HG03175 (cell line): ENCODE measurements at regions not wholly inside any gene's neighbourhood (a gene's known extent, or its start where the extent isn't known, plus 50 kb on each side); places are given as distances from the start of the nearest gene placed in this dataset.

ENCODE experiments used
- ATAC-seq: cut with Tn5 transposase; IDR thresholded peaks from one replicate; pipeline ENCODE4 v1.9.1; 2021; ENCODE audit warnings: mild to moderate bottlenecking, moderate library complexity; ENCODE audit not compliant: unreplicated experiment

DNA sequence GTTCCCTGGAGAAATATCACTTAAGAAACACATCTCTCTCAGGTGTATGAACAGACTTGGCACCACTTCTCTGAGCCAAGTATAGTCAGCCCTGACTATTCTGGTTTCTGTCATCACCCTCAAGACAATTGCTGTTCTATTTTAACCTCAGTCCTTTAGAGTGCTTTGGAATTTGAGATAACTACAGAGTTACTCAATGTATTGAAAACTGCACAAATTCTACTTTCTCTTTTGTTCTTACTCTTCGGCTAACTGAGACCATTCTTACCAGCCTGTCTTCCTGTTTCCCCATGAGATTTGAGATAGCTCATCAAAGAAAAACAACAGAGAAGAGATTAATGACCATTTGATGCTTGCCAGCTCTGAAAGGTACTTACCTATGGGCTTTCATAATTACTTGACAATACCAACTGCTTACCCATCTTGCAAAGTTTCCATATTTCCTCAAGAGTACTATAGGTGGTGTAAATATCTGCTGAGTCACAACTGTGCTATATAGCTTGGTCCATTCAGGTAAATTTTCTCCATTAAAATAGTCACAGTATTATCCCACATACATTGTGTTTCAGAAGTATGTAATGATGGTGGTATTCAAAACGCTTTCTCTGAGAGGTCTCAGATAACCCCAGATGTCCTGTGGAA is 467.5 kb upstream of the CHST9 start:
- ATAC-seq, result no peak

DNA sequence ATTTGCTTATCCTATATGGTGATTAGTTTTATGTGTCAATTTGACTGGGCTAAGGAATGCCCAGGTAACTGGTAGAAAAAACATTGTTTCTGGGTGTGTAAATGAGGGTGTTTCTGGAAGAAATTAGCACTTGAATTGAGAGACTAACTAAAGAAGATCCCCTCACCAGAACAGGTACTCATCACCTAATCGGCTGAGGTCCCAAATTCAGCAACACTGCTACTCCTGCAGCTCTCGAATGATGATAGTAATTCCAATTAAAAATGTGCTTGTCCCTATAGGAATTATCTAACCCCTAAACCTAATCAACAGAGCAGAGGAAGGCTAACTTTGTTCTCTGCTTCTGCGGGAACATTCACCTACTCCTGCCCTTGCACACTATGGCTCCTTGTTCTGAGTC is 464.5 kb upstream of the CHST9 start:
- no peak for ATAC-seq

DNA sequence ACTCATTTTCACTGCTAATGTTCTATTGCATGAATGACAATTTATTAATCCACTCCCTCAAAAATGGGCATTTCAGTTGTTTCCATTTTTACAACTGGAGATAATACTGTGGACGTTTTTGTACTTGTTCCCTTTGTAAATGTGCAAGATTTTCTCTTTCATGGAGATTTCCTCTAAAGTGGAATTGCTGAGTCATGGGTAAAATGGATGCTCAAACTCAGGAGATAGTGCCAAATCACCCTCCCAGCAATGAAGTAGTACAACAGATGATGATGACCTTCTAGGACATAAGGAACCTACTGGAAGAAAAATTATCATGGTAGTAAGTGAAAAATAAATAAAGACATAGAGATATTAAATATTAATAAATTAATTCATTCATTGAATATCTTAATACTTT is 460.8 kb upstream of the CHST9 start:
- no peak for ATAC-seq

DNA sequence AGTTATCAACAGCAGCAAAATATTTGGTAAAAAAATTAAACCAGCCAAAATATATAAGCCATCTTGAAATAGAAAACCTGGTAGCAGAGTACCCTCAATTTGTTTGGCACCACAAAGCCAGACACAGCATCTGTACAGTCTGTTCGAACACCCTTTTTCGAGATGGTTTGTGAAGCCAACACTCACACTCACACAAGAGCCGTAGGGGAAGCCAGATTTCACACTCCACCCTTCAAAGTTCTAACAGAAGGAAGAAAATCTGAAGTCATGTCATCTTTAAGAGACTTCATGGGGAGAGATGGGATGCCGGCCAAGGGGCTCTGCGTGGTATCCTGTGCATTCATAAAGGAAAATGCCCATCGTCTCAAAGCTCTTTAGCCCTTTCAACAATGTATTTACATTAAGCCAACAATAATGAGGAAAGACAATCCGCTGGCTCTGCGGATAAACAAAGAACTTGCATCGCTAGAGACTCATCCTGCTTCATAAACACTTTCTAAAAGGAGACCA is 451.5 kb upstream of the CHST9 start:
- no peak for ATAC-seq

DNA sequence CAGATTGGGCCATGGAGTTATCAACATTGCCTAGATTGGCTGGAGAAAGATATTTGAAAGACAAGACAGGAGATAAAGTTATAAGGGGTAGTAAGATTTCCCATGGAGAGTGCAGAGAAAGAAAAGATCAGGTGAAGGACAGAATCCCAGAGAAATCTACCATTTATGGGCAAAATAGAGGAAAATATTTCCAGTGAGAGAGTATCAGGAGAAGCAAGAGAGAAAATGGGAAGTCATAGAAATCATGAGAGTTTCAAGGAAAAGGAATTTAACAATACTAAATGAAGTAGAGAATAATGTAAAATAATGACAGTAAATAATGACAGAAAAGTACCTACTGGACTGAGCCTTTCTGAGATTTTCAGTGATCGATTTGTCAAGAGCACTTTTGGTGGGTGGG is 447.6 kb upstream of the CHST9 start:
- ATAC-seq, result no peak

DNA sequence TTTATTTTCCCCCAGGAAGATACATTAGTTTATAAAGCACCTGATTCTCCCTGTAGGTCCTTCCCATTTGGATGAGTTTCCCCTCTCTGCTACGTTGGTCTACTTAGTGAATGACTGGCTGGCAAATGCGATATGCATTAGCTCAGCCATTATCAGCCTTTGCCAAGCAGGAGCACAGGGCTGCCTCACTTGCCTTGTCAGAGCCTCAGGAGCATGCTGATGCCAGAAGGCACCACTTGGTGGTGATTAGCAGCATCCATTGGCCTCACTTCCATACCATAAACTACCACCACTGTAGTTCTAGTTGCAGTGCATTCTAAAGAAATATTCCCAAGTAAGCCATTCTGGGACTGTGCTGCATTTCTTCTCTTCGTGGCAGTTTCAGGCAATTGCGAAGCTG is 442.8 kb upstream of the CHST9 start:
- no peak for ATAC-seq

DNA sequence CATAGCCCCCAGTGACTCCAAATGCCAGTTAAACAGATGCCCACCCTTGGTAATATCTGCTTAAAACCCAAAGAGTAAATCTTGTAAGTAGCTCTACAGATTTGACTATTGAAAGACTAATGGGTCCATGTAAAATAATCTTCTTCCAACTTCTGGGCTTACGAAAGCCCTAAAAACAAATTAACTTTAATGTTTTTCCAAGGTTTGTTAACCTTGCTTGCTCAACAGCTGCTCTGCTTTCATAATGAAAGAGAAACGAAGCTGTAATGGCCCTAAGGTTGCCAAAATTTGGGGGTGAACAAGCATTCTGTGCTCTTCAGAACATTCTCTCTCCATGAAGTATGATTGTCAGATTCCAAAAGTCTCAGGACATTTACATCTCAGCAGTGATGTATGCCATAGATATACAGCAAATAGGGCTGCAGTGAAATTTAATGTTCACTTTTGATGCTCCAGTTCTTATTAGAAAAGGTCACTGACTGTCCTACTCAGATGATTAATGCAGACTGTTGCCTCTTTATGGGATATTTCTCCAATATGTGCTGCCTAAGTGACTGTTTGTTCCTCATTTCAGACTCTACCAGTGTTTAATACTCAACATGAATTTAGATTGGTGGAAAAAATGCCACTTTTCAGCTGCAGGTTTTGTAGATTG is 436.3 kb upstream of the CHST9 start:
- no peak for ATAC-seq

DNA sequence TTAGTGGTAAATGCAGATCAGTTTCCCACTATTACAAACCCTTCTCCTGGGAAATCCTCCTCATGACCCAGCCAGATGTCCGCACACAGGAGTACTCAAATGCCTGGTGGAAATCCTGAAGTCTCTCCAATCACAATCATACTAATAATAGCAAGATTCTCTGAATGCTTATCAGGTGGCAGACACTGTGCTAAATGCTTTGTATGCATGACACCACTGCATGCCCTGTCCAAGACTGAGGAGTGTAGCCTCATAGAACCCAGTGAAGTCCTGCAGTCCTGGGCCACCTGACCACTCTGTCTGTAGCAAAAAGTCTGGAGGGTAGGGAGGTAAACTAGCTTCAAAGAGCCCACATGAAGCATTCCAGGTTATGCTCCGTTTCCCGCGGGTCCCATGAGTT is 434.8 kb upstream of the CHST9 start:
- ATAC-seq, result no peak

DNA sequence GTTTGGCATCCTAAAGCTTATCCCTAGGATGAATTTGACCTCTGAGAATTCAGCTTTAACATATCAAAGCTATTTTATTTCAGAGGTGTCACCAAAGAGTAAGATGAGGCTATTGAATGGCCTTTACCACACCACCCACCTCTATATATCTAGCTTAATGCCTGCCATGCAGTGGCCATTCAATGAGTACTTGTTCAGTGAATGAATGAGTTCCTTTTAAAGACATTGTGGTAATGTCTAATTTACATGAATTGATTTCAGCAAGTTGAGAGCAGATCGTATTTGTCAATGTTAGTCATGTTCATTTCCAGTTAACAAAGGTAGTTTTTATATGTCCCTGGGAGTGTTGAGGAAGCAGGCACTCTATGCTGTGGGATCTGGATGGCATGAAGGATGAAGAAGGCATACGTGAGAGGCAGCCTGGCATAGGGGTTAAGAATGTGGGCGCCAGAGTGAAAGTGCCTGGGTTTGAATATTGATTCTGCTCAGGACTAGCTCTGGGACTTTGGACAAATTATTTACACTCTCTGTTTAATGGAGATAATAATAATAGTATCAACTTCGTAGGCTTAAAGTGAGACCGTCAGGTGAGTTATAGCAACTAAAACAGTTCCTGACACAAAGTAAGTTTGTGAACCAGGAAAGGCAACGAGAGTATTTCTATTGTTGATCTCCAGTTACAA is 434.1 kb upstream of the CHST9 start:
- no peak for ATAC-seq

DNA sequence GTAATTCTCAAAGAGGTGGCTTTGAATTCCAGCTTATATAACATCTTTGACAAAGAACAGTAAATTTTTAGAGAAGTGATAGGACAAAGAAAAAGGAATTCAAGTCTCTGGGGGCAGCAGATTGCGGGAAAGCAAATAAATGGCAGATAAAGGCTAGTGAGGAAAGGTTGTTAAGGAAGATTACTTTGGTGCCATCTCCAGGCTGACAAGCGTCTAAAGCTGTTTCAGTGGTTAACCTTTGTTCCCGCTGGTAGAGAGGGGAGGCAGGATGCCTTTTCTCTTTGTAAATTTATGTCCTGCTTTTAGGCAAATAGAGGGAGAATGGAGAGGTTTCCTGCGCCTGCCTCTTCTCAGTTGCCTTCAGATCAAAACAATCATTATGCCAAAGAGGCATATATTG is 431.2 kb upstream of the CHST9 start:
- no peak for ATAC-seq

DNA sequence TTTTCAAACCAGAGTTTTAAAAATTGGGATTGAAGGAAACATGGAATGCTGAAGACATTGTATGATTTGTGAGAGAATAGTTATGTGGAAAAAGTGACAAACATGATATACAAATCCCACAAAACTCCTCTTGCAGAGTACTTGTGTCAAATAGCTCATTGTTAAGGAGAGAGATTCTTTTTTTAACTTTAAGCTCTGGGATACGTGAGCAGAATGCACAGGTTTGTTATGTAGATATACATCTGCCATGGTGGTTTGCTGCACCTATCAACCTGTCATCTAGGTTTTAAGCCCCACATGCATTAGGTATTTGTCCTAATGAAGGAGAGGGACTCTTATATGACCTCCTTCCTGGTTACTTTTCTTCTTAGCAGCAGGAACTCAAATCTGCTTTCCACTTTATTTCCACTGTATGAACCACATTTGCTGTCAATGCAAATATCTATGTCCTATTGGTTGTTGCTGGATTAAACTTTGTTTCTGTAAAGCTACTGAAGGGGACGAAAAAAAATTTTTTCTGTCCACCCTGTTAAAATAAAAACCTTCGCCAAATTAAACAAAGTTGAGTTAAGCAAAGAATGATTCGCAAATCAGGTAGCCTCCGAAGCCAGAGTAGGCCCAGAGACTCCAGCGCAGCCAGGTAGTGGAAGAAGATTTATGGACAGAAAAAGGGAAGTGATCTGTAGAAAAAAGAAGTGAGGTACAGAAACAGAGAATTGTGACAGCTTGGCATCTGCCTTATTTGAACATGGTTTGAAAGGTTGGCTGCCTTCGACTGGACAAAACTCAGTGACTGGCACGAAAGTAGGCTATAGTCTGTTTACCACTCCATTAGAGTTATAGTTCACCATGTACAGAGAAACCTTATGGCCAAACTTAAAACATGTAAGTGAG is 430.1 kb upstream of the CHST9 start:
- ATAC-seq, result no peak

DNA sequence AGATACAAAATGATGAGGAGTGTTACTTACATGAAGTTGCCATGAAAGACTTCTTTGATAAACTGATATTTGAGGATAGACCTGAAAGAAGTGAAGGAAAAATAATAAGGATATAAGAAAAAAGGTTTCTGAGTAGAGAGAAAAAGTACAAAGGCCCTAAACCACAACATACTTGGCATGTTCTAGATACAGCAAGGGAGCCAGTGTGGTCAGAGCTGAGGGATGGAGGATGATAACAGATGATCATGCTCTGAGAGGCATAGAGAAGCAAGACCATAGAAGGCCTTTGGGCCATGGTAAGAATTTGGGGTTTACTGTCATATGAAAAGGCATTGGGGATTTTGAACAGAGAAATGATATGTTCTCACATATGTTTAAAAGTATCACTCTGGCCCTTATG is 424.1 kb upstream of the CHST9 start:
- no peak for ATAC-seq

DNA sequence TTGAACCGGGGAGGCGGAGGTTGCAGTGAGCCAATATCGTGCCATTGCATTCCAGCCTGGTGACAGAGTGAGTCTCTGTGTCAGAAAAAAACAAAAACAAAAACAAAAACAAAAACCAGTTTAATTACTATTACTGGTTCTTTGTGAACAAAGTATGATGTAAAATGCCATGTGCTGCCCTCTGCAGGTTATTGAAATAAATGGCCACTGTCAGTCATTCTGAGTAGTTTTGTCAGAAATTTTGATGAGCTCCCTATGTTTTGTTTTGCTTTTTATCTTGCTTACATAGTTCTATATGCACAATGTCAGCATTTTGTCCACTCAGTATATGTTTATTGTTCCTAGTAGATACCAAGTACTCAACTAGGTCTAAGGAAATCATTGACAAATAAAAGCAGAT is 423.6 kb upstream of the CHST9 start:
- ATAC-seq, result no peak

DNA sequence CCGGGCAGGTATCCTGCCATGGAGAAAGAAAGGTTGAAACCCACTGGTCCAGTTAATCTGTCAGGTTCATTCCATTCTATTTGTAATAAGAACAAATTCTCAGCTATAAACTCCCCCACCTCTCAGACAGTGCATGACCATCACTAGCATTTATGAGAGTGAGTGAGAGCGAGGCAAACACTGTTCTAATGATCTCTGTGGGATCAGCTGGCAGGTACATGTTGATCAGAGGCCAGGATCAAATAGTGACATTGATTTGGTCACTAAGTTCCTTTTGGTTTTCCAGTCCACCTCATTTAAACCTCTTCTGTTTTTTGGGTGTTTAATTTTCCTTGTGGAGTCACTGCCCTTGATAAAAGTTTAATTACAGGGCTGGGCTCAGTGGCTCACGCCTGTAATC is 423.1 kb upstream of the CHST9 start:
- no peak for ATAC-seq

DNA sequence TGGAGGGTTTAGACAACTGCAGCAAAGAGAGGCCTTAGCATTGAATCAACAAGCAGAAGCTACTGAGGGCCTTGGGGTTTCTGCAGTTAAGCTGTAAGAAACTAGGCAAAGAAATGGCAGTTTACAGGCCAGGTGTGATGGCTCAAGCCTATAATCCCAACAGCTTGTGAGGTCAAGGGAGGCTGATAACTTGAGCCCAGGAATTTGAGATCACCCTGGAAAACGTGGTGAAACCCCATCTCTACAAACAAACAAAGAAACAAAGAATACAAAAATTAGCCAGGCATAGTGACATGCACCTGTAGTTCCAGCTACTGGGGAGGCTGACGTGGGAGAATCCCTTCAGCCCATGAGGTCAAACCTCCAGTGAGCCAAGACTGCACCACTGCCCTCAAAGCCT is 421.6 kb upstream of the CHST9 start:
- no peak for ATAC-seq

DNA sequence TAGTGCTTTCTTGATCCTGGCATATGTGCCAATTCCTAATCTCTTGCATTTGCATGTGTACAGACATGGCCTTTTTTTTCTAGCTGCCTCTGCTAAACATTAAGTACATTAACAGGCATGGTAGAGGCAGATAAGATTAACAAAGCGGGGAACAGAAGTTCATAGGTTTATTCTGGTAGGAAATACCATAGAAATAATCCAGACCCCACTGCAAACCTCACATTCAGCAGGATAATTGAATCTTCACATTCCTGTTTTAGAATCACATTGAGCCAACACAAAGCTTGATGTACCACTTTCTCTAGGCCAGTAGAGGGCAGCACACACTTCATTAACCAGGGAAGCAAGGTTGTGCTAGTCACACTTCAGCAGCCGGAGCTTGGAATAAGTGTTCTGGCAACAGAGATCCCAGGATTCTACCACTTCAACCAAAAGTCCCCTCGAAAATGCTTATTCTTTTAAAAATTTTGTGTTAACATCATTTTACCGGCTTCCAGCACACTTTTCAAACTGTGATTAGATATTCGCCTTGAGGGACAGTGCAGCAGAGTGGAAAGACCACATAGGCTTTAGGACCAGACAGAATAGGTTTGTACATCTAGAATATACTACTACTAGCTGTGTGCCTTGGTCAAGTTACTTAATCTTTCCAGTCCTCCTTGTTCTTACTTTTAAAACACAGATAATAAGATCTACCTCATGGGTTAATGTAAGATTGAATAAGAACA is 420.2 kb upstream of the CHST9 start:
- ATAC-seq, result peak; percentile 82

DNA sequence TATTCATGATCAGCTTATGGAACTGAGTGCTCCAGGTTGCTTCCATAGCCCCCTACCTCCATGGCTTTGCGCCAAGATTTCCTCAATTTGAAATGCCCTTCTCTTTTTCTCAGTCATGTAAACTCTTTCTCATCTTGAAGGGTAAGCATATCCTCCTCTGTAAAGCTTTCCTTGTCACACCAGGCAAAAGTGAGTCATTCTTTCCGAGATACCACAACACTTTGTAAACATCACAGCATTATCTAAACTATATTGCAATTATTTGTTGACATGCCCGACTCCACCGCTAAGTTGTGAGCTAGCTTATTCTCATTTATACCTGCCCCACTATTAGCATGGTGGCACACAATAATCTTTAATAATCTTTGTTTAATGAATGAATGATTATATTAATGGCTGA is 419.5 kb upstream of the CHST9 start:
- no peak for ATAC-seq

DNA sequence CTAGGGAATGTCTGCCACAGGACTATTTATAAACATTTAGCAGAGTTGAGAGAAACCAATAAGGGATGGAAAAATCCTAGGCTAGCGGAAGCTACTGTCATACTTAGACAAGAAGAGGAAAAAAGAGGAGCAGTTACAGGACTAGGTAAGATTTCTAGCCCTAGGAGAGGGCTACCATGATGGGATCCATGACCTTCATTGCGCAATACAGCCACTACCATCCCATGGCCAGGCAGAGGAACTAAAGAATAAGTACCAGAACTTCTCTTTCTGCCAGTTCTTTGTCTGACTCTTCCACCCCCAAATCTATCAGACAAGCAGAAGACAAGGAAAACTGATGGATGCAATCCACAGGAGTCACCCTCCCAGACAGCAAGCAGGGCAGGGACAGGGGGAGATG is 417.0 kb upstream of the CHST9 start:
- no peak for ATAC-seq

DNA sequence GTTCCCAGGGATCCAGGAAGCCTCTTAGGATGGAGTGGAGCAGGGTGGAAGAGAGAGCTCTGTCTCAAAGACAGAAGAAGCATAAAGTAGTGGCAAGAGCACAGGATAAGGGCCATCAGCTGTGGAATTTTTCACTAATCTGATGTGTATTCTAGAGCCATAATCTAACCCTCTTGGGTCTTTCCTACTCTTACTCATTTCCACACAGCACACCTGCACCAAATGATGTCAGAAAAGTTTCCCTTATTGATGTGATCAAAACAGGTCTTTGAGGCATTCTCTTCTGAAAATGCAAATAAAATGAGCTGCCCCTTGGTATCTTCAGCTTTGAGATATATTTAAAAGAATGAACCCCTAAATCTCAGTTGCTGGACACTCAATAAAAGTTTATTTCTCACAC is 415.1 kb upstream of the CHST9 start:
- ATAC-seq, result no peak

DNA sequence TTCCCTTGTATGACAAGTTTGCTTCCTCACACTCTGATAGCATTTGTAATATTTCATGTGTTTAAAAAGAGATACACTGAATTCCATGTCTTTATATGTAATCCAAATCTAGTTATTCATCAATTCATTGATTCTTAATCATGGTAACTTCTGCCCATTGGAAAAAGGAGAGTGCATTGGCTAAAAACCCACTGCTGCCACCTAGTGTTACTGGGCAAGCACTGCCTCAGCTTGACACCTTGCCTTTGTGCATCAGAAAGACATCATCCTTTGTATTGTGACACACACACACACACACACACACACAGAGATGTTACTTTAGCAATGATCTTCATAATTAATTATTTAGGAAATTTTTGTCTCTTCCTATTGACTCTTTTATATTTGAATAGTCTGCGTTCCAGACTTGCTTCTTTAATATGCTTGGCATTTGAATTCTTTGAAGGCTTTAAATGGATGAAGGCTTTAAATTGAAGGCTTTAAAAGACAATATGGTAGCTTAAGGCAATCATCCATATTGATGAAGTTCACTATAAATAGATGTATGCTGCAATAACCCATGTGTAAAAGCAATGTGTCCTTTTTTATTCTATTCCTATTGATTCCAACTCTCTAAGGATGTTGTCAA is 414.2 kb upstream of the CHST9 start:
- peak; percentile 76 for ATAC-seq
